GM13977 (cell line): ENCODE measurements at regions not wholly inside any gene's neighbourhood (a gene's known extent, or its start where the extent isn't known, plus 50 kb on each side); places are given as distances from the start of the nearest gene placed in this dataset.

Experiments
- DNase-seq: peaks from one replicate; pipeline ENCODE4 v3.0.0; 2012; ENCODE audit warnings: low spot score
- CTCF ChIP-seq: IDR thresholded peaks from 2 replicates; pipeline ENCODE4 v1.5.1; 2012; ENCODE audit warnings: mild to moderate bottlenecking, control low read depth; ENCODE audit not compliant: insufficient read depth; ENCODE audit errors: extremely low read depth, missing control alignments
- in situ Hi-C: fragments of 300-500 bp; cut with MboI; formaldehyde crosslinking; loops from one replicate; pipeline ENCODE4 v1.12.0; 2022; ENCODE audit warnings: low sequenced_read_pairs, low pct_unique_long_range_greater_than_20kb, mixed read lengths, inconsistent platforms; ENCODE audit not compliant: unreplicated experiment

GRCh38 chr4:155571184-155571944 is 95.3 kb upstream of the GUCY1A1 start:
- no peak for TF ChIP-seq CTCF
- no peak for DNase-seq
- in situ Hi-C loops = no loop called here

- TF ChIP-seq CTCF = no peak
- in situ Hi-C loops = no loop called here
- DNase-seq = no peak
Measured at GRCh38 chr4:155570661-155571060, 96.0 kb upstream of the GUCY1A1 start.

- DNase-seq = no peak
- in situ Hi-C loops = no loop called here
- TF ChIP-seq CTCF = no peak
Measured at GRCh38 chr4:155569960-155570515, 96.6 kb upstream of the GUCY1A1 start.

GRCh38 chr4:155569471-155569870 is 97.2 kb upstream of the GUCY1A1 start:
- TF ChIP-seq CTCF = no peak
- in situ Hi-C loops = no loop called here
- no peak for DNase-seq

- TF ChIP-seq CTCF = no peak
- no peak for DNase-seq
- in situ Hi-C loops = no loop called here
Measured at GRCh38 chr4:155568641-155569220, 97.9 kb upstream of the GUCY1A1 start.

GRCh38 chr4:155566354-155566753 is 100.3 kb upstream of the GUCY1A1 start:
- in situ Hi-C loops = no loop called here
- TF ChIP-seq CTCF = no peak
- no peak for DNase-seq
